OCI-LY3 (cell line): ENCODE measurements at regions not wholly inside any gene's neighbourhood (a gene's known extent, or its start where the extent isn't known, plus 50 kb on each side); places are given as distances from the start of the nearest gene placed in this dataset.

Experiments
- H2AFZ ChIP-seq: fragments of 200-600, 300-600 bp; shearing (Covaris generic); 2 replicates; pipeline ENCODE4 v1.6.0; 2014; ENCODE audit warnings: antibody characterized with exemption, low read depth, low read length
- H3K27ac ChIP-seq: fragments of 200-600, 300-600 bp; sonication (generic); 2 replicates; pipeline ENCODE4 v1.5.1; 2014; ENCODE audit warnings: mild to moderate bottlenecking, low read length, moderate library complexity, mixed read lengths
- H3K27me3 ChIP-seq: fragments of 200-600, 300-600 bp; sonication (generic); 2 replicates; pipeline ENCODE4 v1.6.1; 2014; ENCODE audit warnings: low read depth, low read length, mixed read lengths
- H3K36me3 ChIP-seq: fragments of 200-600, 300-600 bp; sonication (generic); replicated peaks from 2 replicates; pipeline ENCODE3; 2014; ENCODE audit warnings: low read depth, low read length, mixed read lengths
- H3K4me1 ChIP-seq: fragments of 300-600, 200-600 bp; sonication (generic); 2 replicates; pipeline ENCODE4 v1.6.1; 2014; ENCODE audit warnings: low read length, mixed read lengths
- H3K4me2 ChIP-seq: fragments of 200-600, 300-600 bp; sonication (generic); 2 replicates; pipeline ENCODE4 v1.6.1; 2014; ENCODE audit warnings: low read length, mixed read lengths
- H3K4me3 ChIP-seq: fragments of 300-600, 200-600 bp; sonication (generic); 2 replicates; pipeline ENCODE4 v1.5.1; 2014; ENCODE audit warnings: antibody characterized with exemption, mild to moderate bottlenecking, low read length, moderate library complexity
- H3K79me2 ChIP-seq: fragments of 300-600, 200-600 bp; shearing (Covaris generic); 2 replicates; pipeline ENCODE4 v1.6.1; 2014; ENCODE audit warnings: mild to moderate bottlenecking, low read length, mixed read lengths
- H3K9ac ChIP-seq: fragments of 300-600, 200-600 bp; shearing (Covaris generic); 2 replicates; pipeline ENCODE4 v1.6.0; 2014; ENCODE audit warnings: mild to moderate bottlenecking, low read length, moderate library complexity
- H3K9me3 ChIP-seq: fragments of 200-600, 300-600 bp; shearing (Covaris generic); 2 replicates; pipeline ENCODE4 v1.6.1; 2014; ENCODE audit warnings: low read length, mixed read lengths; ENCODE audit not compliant: insufficient read depth
- H4K20me1 ChIP-seq: fragments of 200-600, 300-600 bp; sonication (generic); 2 replicates; pipeline ENCODE4 v1.6.1; 2016; ENCODE audit warnings: low read length, mixed read lengths; ENCODE audit not compliant: insufficient read depth
- EZH2phosphoT487 ChIP-seq: fragments of 200-600 bp; shearing (Covaris generic); IDR thresholded peaks from 2 replicates; pipeline ENCODE4 v1.6.1; 2018; ENCODE audit warnings: antibody characterized with exemption, mixed run types, low read depth
- TF ChIP-seq, protein P1 (sequence below): fragments of 200-600, 300-600 bp; sonication (generic); IDR thresholded peaks from 2 replicates; pipeline ENCODE4 v1.5.1; 2014; ENCODE audit warnings: antibody characterized with exemption, low read length, low read depth

- Histone ChIP-seq H3K79me2 (no peaks in the 10 kb centered on the region), H3K9me3 (no peaks in the 10 kb centered on the region), H2AFZ (peak overlapping the region; percentile 28; the same call in 1 of the 2 replicates), H3K4me2 (peak overlapping the region; percentile 56), H3K36me3 (no peaks in the 10 kb centered on the region), H4K20me1 (no peaks in the 10 kb centered on the region), H3K27me3 (peaks cover 8% of the 10 kb centered on the region; the same call in 1 of the 2 replicates), H3K4me1 (peaks cover 50% of the 10 kb centered on the region), H3K27ac (peak overlapping the region; percentile 77), H3K4me3 (peak overlapping the region; percentile 52), H3K9ac (peak overlapping the region; percentile 23; the same call in 1 of the 2 replicates)
- TF ChIP-seq, protein P1, sequence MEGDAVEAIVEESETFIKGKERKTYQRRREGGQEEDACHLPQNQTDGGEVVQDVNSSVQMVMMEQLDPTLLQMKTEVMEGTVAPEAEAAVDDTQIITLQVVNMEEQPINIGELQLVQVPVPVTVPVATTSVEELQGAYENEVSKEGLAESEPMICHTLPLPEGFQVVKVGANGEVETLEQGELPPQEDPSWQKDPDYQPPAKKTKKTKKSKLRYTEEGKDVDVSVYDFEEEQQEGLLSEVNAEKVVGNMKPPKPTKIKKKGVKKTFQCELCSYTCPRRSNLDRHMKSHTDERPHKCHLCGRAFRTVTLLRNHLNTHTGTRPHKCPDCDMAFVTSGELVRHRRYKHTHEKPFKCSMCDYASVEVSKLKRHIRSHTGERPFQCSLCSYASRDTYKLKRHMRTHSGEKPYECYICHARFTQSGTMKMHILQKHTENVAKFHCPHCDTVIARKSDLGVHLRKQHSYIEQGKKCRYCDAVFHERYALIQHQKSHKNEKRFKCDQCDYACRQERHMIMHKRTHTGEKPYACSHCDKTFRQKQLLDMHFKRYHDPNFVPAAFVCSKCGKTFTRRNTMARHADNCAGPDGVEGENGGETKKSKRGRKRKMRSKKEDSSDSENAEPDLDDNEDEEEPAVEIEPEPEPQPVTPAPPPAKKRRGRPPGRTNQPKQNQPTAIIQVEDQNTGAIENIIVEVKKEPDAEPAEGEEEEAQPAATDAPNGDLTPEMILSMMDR, result no peak
- no peak for TF ChIP-seq EZH2phosphoT487
These were observed 271.9 kb upstream of the CXCR4 start for GRCh38 chr2:136389809-136390208.

DNA sequence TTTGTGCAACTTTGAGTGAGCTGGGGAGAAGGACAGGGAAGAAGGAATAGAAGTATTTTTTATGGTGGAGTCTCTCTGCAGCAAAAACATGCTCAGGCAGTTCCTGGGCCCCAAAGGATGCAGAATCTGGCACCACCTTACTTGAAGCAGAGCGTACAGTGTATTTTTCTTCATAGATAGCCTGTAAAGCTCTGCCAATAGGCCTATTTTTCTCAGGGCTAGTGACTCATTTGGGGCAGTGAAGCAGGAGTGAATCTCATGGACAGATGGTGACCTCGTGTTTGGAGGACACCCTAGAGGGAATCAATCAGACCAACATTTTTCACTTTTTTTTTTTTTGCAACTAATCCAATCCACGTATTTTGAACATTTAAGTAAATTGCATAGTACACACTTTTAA is 268.1 kb upstream of the CXCR4 start:
- Histone ChIP-seq H2AFZ (no peak overlapping the region), H3K27ac (no peak overlapping the region), H4K20me1 (no peaks in the 10 kb centered on the region), H3K4me3 (no peak overlapping the region), H3K36me3 (no peaks in the 10 kb centered on the region), H3K4me1 (peaks cover 57% of the 10 kb centered on the region), H3K79me2 (no peaks in the 10 kb centered on the region), H3K27me3 (peaks cover 8% of the 10 kb centered on the region; the same call in 1 of the 2 replicates), H3K9me3 (no peaks in the 10 kb centered on the region), H3K9ac (no peak overlapping the region), H3K4me2 (no peak overlapping the region)
- TF ChIP-seq, protein P1, result no peak
- no peak for TF ChIP-seq EZH2phosphoT487

DNA sequence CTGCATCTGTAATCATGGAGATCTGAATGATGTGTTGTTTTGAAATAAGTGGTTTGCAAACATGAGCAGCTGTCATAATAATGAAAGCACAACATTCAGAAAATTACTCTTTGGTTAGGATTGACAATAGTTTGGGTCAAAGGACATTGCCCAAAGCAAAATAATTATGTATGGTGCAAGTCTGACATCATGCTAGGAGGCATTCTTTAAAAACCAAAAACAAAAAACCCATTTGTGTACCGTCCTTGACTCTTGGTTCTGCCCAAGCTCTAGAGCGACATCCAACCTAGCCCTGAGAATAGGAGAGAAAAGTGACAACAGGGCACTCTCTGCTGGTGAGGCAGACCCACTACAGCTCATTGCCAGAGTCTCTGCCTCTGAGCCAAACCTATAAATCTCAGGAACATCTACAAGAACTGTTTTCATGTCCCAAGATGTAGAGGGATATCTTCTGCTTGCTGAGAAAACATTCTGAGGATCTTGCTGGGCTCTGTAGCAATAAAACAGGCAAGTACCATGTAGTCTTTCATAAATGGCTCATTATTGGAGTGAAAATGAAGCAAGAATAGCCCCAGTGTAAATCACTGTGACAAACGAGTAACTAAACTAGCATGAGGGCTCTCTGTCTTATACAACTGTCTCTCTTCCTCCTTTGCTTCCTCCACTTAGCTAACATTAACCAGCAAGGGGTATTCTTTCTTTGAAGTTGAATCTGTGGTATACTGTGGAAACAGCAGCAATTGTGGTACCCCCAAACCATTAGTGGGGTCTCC is 266.8 kb upstream of the CXCR4 start:
- Histone ChIP-seq H3K27ac (0 out of 2 replicates have a peak overlapping the region, but pooled peaks have one; percentile 7), H4K20me1 (no peaks in the 10 kb centered on the region), H3K27me3 (peaks cover 12% of the 10 kb centered on the region; the same call in 1 of the 2 replicates), H3K9me3 (no peaks in the 10 kb centered on the region), H3K4me3 (peak overlapping the region; percentile 20; the same call in 1 of the 2 replicates), H3K4me1 (peaks cover 48% of the 10 kb centered on the region), H3K4me2 (peak overlapping the region; percentile 51), H3K36me3 (no peaks in the 10 kb centered on the region), H3K9ac (peak overlapping the region; percentile 2; the same call in 1 of the 2 replicates), H3K79me2 (no peaks in the 10 kb centered on the region), H2AFZ (no peak overlapping the region)
- TF ChIP-seq, protein P1, result peak; percentile 92
- no peak for TF ChIP-seq EZH2phosphoT487

- H3K27me3 ChIP-seq, result 0 out of 2 replicates have a peak, but pooled peaks cover 10% of the 10 kb centered on the region
- peak overlapping the region; percentile 55 for H3K9ac ChIP-seq
- H4K20me1 ChIP-seq, result no peaks in the 10 kb centered on the region
- no peak for TF ChIP-seq EZH2phosphoT487
- TF ChIP-seq, protein P1, result no peak
- H3K4me2 ChIP-seq, result peak overlapping the region; percentile 73
- peaks cover 51% of the 10 kb centered on the region for H3K4me1 ChIP-seq
- peak overlapping the region; percentile 53; the same call in 1 of the 2 replicates for H3K4me3 ChIP-seq
- 0 out of 2 replicates have a peak overlapping the region, but pooled peaks have one; percentile 1 for H2AFZ ChIP-seq
- no peaks in the 10 kb centered on the region for H3K9me3 ChIP-seq
- H3K27ac ChIP-seq, result peak overlapping the region; percentile 80
- H3K36me3 ChIP-seq, result no peaks in the 10 kb centered on the region
- no peaks in the 10 kb centered on the region for H3K79me2 ChIP-seq
These were observed 265.2 kb upstream of the CXCR4 start for GRCh38 chr2:136383167-136383566.
